BLaER1 (cell line): ENCODE measurements at regions not wholly inside any gene's neighbourhood (a gene's known extent, or its start where the extent isn't known, plus 50 kb on each side); places are given as distances from the start of the nearest gene placed in this dataset.
A peak's percentile ranks its signal among the peaks of the same experiment; 100 is the strongest.

Experiments
- H3K27ac ChIP-seq: shearing (Covaris generic); formaldehyde crosslinking; 2 replicates; pipeline ENCODE4 v1.8.1; 2022
- H3K27me3 ChIP-seq: shearing (Covaris generic); formaldehyde crosslinking; 2 replicates; pipeline ENCODE4 v1.8.1; 2022
- H3K36me3 ChIP-seq: shearing (Covaris generic); formaldehyde crosslinking; 2 replicates; pipeline ENCODE4 v1.8.1; 2022
- H3K4me1 ChIP-seq: shearing (Covaris generic); formaldehyde crosslinking; 2 replicates; pipeline ENCODE4 v1.8.1; 2022
- H3K4me2 ChIP-seq: shearing (Covaris generic); formaldehyde crosslinking; 2 replicates; pipeline ENCODE4 v1.8.1; 2022
- H3K4me3 ChIP-seq: shearing (Covaris generic); formaldehyde crosslinking; 2 replicates; pipeline ENCODE4 v1.8.1; 2022
- H3K9ac ChIP-seq: shearing (Covaris generic); formaldehyde crosslinking; 2 replicates; pipeline ENCODE4 v1.8.1; 2022
- H3K9me3 ChIP-seq: shearing (Covaris generic); formaldehyde crosslinking; 2 replicates; pipeline ENCODE4 v1.8.1; 2022
- H4K20me1 ChIP-seq: shearing (Covaris generic); formaldehyde crosslinking; 2 replicates; pipeline ENCODE4 v1.8.1; 2022
- Cebpa-rat ChIP-seq: shearing (Covaris generic); IDR thresholded peaks from 2 replicates; pipeline ENCODE4 v1.8.1; 2022

GRCh38 chr13:59510386-59510785 lies 653.3 kb downstream of the DIAPH3 start:
- Histone ChIP-seq H3K27me3 (no peaks in the 10 kb centered on the region), H3K9me3 (no peaks in the 10 kb centered on the region), H3K4me2 (no peak overlapping the region), H4K20me1 (no peaks in the 10 kb centered on the region), H3K9ac (no peak overlapping the region), H3K4me3 (no peak overlapping the region), H3K4me1 (no peaks in the 10 kb centered on the region), H3K36me3 (no peaks in the 10 kb centered on the region), H3K27ac (no peak overlapping the region)
- no peak for TF ChIP-seq Cebpa-rat

GRCh38 chr13:59513686-59514085 lies 650.0 kb downstream of the DIAPH3 start:
- H3K9me3 ChIP-seq = no peaks in the 10 kb centered on the region
- H4K20me1 ChIP-seq = no peaks in the 10 kb centered on the region
- no peak for TF ChIP-seq Cebpa-rat

GRCh38 chr13:59514316-59514715 lies 649.4 kb downstream of the DIAPH3 start:
- H4K20me1 ChIP-seq = no peaks in the 10 kb centered on the region
- H3K9ac ChIP-seq = no peak overlapping the region
- no peak overlapping the region for H3K27ac ChIP-seq
- no peaks in the 10 kb centered on the region for H3K4me1 ChIP-seq
- no peaks in the 10 kb centered on the region for H3K27me3 ChIP-seq
- no peak overlapping the region for H3K4me2 ChIP-seq
- H3K4me3 ChIP-seq = no peak overlapping the region
- TF ChIP-seq Cebpa-rat = no peak
- no peaks in the 10 kb centered on the region for H3K36me3 ChIP-seq
- H3K9me3 ChIP-seq = no peaks in the 10 kb centered on the region

More at GRCh38 chr13:59513686-59514085, 650.0 kb downstream of the DIAPH3 start:
- Histone ChIP-seq H3K27me3 (no peaks in the 10 kb centered on the region), H3K4me3 (no peak overlapping the region), H3K36me3 (no peaks in the 10 kb centered on the region), H3K9ac (no peak overlapping the region), H3K4me2 (no peak overlapping the region), H3K4me1 (no peaks in the 10 kb centered on the region), H3K27ac (no peak overlapping the region)

GRCh38 chr13:59519819-59520218 lies 643.9 kb downstream of the DIAPH3 start:
- no peak for TF ChIP-seq Cebpa-rat

GRCh38 chr13:59521549-59521948 lies 642.2 kb downstream of the DIAPH3 start:
- no peaks in the 10 kb centered on the region for H3K9me3 ChIP-seq
- H3K9ac ChIP-seq = no peak overlapping the region
- no peaks in the 10 kb centered on the region for H3K27me3 ChIP-seq
- H3K27ac ChIP-seq = no peak overlapping the region
- H3K4me2 ChIP-seq = no peak overlapping the region
- no peak overlapping the region for H3K4me3 ChIP-seq
- TF ChIP-seq Cebpa-rat = no peak
- H4K20me1 ChIP-seq = no peaks in the 10 kb centered on the region
- no peaks in the 10 kb centered on the region for H3K36me3 ChIP-seq
- no peaks in the 10 kb centered on the region for H3K4me1 ChIP-seq

More at GRCh38 chr13:59519819-59520218, 643.9 kb downstream of the DIAPH3 start:
- no peak overlapping the region for H3K4me3 ChIP-seq
- no peaks in the 10 kb centered on the region for H3K4me1 ChIP-seq
- no peaks in the 10 kb centered on the region for H4K20me1 ChIP-seq
- H3K27me3 ChIP-seq = no peaks in the 10 kb centered on the region
- H3K36me3 ChIP-seq = no peaks in the 10 kb centered on the region
- H3K4me2 ChIP-seq = no peak overlapping the region
- H3K9ac ChIP-seq = no peak overlapping the region
- H3K27ac ChIP-seq = no peak overlapping the region
- no peaks in the 10 kb centered on the region for H3K9me3 ChIP-seq

GRCh38 chr13:59522652-59523051 lies 641.1 kb downstream of the DIAPH3 start:
- H3K4me1 ChIP-seq = no peaks in the 10 kb centered on the region
- H3K27me3 ChIP-seq = no peaks in the 10 kb centered on the region
- H3K4me3 ChIP-seq = no peak overlapping the region
- no peaks in the 10 kb centered on the region for H3K36me3 ChIP-seq
- no peaks in the 10 kb centered on the region for H4K20me1 ChIP-seq
- no peak for TF ChIP-seq Cebpa-rat
- H3K9me3 ChIP-seq = no peaks in the 10 kb centered on the region
- no peak overlapping the region for H3K4me2 ChIP-seq
- H3K9ac ChIP-seq = no peak overlapping the region
- no peak overlapping the region for H3K27ac ChIP-seq

- Histone ChIP-seq H3K9me3 (no peaks in the 10 kb centered on the region), H3K9ac (no peak overlapping the region), H3K4me1 (peaks cover 13% of the 10 kb centered on the region), H3K4me3 (no peak overlapping the region), H4K20me1 (no peaks in the 10 kb centered on the region), H3K4me2 (no peak overlapping the region), H3K27ac (no peak overlapping the region), H3K27me3 (no peaks in the 10 kb centered on the region), H3K36me3 (no peaks in the 10 kb centered on the region)
- TF ChIP-seq Cebpa-rat = no peak
Observed at GRCh38 chr13:59527500-59527899, 636.2 kb downstream of the DIAPH3 start.

GRCh38 chr13:59531571-59532091 lies 632.1 kb downstream of the DIAPH3 start:
- Histone ChIP-seq H3K27me3 (no peaks in the 10 kb centered on the region), H3K4me1 (peaks cover 13% of the 10 kb centered on the region), H3K27ac (no peak overlapping the region), H3K9ac (no peak overlapping the region), H3K9me3 (no peaks in the 10 kb centered on the region), H3K36me3 (no peaks in the 10 kb centered on the region), H3K4me2 (peak overlapping the region; percentile 60), H3K4me3 (no peak overlapping the region), H4K20me1 (no peaks in the 10 kb centered on the region)
- no peak for TF ChIP-seq Cebpa-rat

- Histone ChIP-seq H3K36me3 (no peaks in the 10 kb centered on the region), H4K20me1 (no peaks in the 10 kb centered on the region), H3K9me3 (no peaks in the 10 kb centered on the region), H3K9ac (no peak overlapping the region), H3K4me2 (no peak overlapping the region), H3K27me3 (no peaks in the 10 kb centered on the region), H3K4me1 (peaks cover 13% of the 10 kb centered on the region), H3K27ac (no peak overlapping the region), H3K4me3 (no peak overlapping the region)
- TF ChIP-seq Cebpa-rat = no peak
Observed at GRCh38 chr13:59532405-59532804, 631.3 kb downstream of the DIAPH3 start.

- H4K20me1 ChIP-seq = no peaks in the 10 kb centered on the region
- H3K27ac ChIP-seq = no peak overlapping the region
- H3K4me2 ChIP-seq = no peak overlapping the region
- H3K9me3 ChIP-seq = no peaks in the 10 kb centered on the region
- H3K4me1 ChIP-seq = peaks cover 13% of the 10 kb centered on the region
- no peak overlapping the region for H3K4me3 ChIP-seq
- TF ChIP-seq Cebpa-rat = no peak
- H3K9ac ChIP-seq = no peak overlapping the region
- no peaks in the 10 kb centered on the region for H3K36me3 ChIP-seq
- no peaks in the 10 kb centered on the region for H3K27me3 ChIP-seq
Observed at GRCh38 chr13:59533561-59534555, 629.9 kb downstream of the DIAPH3 start.
